ENCODE measurements at regions not wholly inside any gene's neighbourhood (a gene's known extent, or its start where the extent isn't known, plus 50 kb on each side); places are given as distances from the start of the nearest gene placed in this dataset.
"Not testable (repeated sequence)": the region's sequence is repeated elsewhere in the genome, so short reads cannot be mapped to it uniquely, and the experiment has no call there.

DNA sequence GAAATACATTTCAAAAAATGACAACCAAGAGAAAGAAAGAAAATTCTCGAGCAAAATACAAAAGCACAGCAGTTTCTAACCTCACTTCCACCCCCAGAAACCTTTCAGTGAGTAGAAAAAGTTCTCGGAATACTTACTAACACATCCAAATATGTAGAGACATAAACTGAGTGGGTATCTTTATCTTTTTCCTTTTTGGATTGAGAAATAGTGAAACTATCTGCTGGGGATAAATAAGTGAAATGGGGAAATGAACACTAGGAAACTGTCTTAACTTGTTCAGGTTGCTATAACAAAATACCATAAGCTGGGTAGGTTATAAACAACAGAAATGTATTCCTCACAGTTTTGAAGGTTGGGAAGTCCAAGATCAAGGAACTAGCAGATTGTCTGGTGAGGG is 72.0 kb downstream of the VCAM1 start:
- no peak for FAIRE-seq

DNA sequence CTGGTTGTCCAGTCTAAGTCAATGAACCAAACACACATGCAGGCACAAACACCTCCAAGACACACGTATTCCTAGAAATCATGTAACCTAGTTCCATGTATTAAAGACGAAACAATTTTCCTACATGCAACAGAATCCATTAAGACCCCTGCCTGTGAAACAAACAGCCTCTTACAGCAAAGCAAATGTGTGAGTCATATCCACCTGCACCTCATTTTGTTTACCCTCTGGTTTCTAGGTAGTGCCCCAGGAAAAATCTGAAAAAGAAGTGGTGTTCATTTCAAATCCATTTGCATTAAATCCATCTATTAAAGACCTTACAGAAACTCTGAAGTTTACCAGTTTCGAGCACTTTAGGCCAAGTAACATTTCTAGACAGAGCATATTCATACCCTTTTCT is 74.1 kb downstream of the VCAM1 start:
- peak; percentile 9 for FAIRE-seq

DNA sequence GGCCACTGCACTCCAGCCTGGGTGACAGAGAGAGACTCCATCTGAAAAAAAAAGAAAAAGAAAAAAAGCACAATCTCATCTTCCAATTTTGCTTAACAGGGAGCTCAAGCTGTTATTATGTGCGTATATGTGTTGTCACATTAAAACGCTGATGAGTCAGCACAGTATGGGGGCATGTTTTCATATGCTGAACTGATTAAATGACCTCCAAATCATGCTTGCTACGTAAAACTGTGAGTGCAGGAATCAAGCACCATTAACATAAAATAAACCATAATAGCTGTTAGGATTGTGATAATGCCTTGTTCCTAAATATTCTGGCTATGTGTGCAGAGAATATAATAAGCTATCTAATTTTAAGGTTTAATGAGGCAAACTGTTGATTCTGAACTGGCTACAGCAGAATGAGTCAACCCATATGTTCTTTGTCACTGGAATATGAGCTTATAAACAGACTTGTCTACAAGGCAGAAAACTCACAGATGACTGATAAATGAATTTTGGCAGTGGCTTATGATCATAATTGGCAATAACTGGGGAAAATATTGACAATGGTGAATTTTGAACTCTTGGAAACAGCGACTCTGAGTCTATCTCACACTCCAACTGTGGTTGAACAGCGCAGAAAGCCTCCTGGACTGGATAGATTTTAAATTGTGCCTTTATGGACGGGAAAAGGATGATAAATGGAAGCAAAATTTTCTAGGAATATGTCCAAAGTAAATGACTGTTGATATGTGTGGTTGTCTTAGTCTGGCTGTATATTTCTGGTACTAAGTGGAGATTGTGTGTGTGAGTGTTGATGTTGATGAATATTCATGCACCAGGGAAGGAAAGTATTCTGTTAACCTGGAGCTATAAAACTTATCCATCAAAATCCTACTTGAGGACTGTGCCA is 75.5 kb downstream of the VCAM1 start:
- peak; percentile 82 for FAIRE-seq

DNA sequence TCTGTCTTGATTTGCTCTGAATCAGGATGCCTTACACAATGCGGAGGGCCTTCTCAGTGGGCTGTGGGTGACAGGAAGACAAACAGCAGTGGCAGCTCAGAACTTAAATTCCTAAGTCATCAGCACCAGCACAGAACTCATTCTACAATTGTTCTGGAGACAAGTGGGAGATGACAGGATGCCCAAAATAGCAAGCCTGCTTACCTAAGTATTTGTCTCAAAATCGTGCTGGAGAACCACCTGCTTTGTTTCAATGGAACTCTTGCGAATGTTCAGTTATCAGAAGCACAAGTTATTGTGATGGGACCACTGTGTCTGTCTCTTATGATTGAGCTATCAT is 76.1 kb downstream of the VCAM1 start:
- FAIRE-seq, result no peak

DNA sequence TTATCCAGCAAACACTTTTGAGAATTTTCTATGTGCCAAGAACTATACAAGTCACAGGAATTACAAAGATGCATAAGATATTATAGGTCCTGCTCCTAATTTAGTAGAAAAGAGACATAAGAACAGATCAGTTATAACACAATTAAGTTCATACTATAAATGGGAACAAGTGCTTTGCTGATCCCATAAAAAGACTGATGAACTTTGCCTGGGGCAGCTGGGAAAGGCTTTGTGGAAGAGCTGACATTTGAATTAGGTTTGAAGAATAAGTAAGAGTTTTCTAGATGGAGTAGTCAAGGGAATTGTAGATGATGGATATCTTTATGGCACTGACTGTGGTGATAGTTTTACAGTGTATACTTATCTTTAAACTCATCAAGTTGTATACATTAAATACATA is 76.5 kb downstream of the VCAM1 start:
- no peak for FAIRE-seq

DNA sequence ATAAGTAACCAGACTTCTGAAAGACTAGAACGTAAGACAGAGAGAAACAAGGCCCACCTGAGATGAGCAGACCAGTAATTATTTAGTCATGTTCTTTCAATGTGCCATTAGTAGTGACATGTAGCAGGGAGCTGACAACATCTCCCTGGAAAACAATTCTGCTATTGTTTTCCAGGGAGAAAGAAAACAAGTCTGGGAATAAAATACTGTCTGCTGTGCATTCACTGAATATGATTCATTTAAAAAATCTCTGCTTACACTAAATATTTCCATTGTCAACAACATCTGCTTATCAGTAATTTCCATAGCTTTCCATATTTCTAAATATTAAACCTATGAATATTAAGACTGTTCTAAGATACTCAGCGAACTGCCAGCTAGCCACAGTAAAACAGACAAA is 80.0 kb downstream of the VCAM1 start:
- FAIRE-seq, result no peak

DNA sequence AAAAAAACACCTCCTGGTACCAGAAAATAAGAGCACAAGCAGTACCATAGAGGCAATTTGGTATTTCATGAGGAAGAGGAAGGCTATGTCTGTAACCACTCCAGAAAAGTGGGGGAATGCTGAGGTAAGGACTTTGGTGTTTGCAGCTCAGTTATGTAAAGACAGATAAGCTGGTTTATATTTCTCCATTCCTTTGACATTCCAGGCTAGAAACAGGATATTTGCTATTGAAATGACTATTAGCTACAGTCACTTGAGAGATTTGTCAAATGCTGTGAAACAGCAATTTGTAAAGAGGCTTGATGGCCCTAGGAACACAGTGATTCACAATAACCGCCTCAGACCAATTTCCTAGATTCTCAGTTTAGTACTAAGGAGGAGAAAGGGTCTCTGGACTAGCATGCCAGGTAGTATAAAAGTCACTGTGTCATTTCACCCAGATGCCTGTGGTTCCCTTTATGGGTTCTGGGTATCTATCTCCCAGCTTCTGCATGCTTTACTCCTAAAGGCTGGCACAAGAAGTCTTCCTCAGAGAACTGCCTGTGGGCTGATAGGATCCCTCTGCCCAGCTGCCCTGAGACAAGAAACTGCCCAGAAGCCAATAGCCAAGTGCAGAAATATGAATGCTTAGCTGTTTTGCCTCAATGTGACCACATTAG is 80.5 kb downstream of the VCAM1 start:
- FAIRE-seq, result no peak

DNA sequence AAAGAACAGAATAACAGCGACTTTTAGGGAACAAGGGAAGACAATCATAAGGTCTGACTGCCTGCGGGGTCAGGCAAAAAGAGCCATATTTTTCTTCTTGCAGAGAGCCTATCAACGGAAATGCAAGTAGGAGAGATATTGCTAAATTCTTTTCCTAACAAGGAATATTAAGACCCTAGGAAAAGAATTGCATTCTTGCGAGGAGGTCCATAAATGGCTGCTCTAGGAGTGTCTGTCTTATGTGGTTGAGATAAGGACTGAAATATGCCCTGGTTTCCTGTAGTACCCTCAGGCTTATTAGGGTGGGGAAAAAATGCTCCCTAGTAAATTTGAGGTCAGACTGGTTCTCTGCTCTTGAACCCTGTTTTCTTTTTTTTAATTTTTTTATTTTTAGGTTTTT is 81.7 kb downstream of the VCAM1 start:
- FAIRE-seq, result not testable (repeated sequence)

DNA sequence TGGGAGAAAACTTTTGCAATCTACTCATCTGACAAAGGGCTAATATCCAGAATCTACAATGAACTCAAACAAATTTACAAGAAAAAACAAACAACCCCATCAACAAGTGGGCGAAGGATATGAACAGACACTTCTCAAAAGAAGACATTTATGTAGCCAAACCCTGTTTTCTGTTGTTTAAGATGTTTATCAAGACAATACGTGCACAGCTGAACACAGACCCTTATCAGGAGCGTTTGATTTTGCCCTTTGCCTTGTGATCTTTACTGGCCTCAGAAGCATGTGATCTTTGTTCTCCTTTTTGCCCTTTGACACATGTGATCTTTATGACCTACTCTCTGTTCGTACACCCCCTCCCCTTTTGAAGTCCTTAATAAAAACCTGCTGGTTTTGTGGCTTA is 83.7 kb downstream of the VCAM1 start:
- not testable (repeated sequence) for FAIRE-seq

DNA sequence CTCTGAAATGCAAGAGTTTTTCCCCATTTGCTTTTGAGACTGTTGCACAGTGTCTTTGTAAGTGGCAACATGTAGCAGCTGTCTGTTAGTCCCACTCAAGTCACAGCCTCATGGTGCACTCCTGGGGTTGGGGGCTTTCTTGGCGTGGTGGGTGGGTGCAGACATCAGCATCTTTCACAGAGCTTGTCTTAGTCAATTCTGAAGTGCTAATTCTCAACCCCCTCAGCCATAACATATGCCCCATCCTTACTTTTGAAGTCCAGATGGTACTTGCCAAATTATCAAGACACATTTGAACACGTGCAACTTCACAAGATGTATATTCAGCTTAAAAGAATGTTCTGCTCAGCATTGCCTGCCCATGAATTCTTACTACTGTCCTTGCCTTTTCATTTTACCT is 87.1 kb downstream of the VCAM1 start:
- FAIRE-seq, result no peak

DNA sequence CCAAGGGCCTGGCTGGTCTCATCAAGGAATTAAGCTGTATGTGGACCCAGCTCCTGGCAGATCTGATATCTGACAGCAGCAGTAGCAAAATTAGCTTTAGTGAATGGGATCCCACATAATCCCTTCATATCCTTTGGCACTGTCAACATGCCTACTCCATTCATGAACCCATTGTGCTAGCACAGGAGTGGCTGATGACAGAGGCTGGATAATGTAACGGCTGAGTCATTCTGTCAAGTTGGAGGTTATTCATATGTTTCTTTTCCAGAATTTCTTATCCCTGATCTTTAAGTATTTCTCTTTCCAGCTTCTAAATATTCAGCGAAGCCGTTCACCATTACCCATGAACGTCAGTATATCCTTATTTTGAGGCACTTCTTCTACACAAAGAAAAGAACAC is 84.3 kb downstream of the EXTL2 start:
- no peak for FAIRE-seq

DNA sequence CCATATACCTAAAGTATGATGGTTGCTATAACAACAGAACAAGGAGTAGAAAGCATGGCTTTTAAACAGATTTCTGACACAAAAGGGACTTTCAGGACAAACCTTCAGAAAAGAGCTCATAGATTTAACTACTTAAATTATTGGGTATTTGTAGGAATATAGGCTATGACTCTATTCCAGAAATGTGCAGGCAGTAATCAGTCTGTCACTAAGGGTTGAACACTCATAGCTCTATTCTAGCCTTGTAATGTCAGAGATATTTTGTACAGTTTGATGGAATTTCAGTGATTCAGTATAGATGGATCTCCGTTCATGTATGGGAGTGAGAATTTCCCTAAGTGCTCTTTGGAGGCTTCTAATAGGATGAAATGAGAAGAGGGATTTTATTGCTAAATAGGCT is 82.8 kb downstream of the EXTL2 start:
- no peak for FAIRE-seq

DNA sequence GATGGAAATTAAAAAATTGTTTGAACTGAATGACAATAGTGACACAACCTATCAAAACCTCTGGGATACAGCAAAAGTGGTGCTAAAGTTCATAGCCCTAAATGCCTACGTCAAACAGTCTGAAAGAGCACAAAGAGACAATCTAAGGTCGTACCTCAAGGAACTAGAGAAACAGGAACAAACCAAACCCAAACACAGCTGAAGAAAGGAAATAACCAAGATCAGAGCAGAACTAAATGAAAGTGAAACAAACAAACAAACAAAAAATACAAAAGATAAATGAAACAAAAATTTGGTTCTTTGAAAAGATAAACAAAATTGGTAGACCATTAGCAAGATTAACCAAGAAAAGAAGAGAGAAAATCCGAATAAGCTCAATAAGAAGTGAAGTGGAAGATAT is 79.7 kb downstream of the EXTL2 start:
- FAIRE-seq, result not testable (repeated sequence)

DNA sequence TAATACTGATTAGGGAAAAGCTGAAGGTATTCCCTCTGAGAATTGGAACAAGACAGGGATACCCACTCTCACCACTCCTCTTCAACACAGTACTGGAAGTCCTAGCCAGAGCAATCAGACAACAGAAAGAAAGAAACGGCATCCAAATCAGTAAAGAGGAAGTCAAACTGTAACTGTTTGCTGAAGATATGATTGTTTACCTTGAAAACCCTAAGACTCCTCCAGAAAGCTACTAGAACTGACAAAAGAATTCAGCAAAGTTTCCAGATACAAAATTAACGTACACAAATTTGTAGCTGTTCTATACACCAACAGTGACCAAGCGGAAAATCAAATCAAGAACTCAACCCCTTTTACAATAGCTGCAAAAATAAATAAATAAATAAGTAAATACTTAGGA is 78.6 kb downstream of the EXTL2 start:
- FAIRE-seq, result no peak

DNA sequence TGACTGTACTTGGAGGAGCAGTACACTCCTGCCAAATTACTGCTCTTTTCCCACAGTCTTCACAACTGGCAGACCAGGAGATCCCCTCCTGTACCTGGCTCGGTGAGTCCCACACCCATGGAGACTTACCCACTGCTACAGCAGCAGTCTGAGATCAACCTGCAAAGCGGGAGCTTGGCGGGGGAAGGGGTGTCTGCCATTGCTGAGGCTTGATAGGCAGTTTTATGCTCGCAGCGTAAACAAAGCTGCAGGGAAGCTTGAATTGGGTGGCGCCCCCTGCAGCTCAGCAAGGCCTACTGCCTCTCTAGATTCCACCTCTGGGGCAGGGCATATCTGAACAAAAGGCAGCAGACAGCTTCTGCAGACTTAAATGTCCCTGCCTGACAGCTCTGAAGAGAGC is 74.4 kb downstream of the EXTL2 start:
- not testable (repeated sequence) for FAIRE-seq

DNA sequence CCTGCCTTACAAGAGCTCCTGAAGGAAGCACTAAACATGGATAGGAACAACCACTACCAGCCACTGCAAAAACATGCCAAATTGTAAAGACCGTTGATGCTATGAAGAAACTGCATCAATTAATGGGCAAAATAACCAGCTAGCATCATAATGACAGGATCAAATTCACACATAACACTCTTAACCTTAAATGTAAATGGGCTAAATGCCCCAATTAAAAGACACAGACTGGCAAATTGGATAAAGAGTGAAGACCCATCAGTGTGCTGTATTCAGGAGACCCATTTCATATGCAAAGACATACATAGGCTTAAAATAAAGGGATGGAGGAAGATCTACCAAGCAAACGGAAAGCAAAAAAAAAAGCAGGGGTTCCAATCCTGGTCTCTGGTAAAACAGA is 72.7 kb downstream of the EXTL2 start:
- not testable (repeated sequence) for FAIRE-seq

Data from islet of Langerhans (tissue), 1 donor.